CD14-positive monocyte (primary cell): ENCODE measurements at regions not wholly inside any gene's neighbourhood (a gene's known extent, or its start where the extent isn't known, plus 50 kb on each side); places are given as distances from the start of the nearest gene placed in this dataset.

Experiments used
- DNase-seq, 3 donors: peaks; one replicate each; pipeline ENCODE4 v3.0.0-alpha.2; 2011 to 2022
- H2AFZ ChIP-seq: 2 replicates; pipeline ENCODE4 v1.6.0; 2012; ENCODE audit warnings: mild to moderate bottlenecking, low read depth, low read length, inconsistent platforms; ENCODE audit not compliant: insufficient read depth, poor library complexity, severe bottlenecking
- H3K27ac ChIP-seq, 2 donors: 1 replicate in 1 of 2; 2 replicates in 1 of 2; pipeline ENCODE4 v1.5.1; 2012 to 2013; ENCODE audit warnings: low read length in 2 of 2, control low read depth in 1 of 2, inconsistent platforms in 1 of 2, low read depth in 1 of 2, mild to moderate bottlenecking in 1 of 2
- H3K27me3 ChIP-seq, 2 donors: one replicate each; pipeline versions ENCODE4 v1.6.0 to v1.6.1; 2011 to 2013; ENCODE audit warnings: low read length in 2 of 2; ENCODE audit not compliant: control insufficient read depth in 2 of 2, insufficient read depth in 2 of 2
- H3K36me3 ChIP-seq, 2 donors: replicated peaks in 1 of 2; 1 replicate in 1 of 2; 2 replicates in 1 of 2; pipeline versions ENCODE4 v1.5.1 to v1.6.1; 2012 to 2013; ENCODE audit warnings: low read length in 2 of 2, control low read depth in 1 of 2, inconsistent platforms in 1 of 2, mild to moderate bottlenecking in 1 of 2; ENCODE audit not compliant: insufficient read depth in 2 of 2, control insufficient read depth in 1 of 2
- H3K4me1 ChIP-seq, 2 donors: 1 replicate in 1 of 2; 2 replicates in 1 of 2; pipeline versions ENCODE4 v1.5.1 to v1.6.1; 2012 to 2013; ENCODE audit warnings: low read length in 2 of 2, control low read depth in 1 of 2, inconsistent platforms in 1 of 2, mild to moderate bottlenecking in 1 of 2, moderate library complexity in 1 of 2; ENCODE audit not compliant: insufficient read depth in 2 of 2, control insufficient read depth in 1 of 2
- H3K4me2 ChIP-seq: replicated peaks from 2 replicates; pipeline ENCODE3; 2012; ENCODE audit warnings: low read length, moderate library complexity, mild to moderate bottlenecking; ENCODE audit not compliant: poor library complexity, severe bottlenecking; ENCODE audit errors: extremely low read depth
- H3K4me3 ChIP-seq, 3 experiments: fragments of 200-600 bp in 1 of 3; sonication (generic) in 1 of 3; replicated peaks in 1 of 3; 1 replicate in 2 of 3; 2 replicates in 1 of 3; pipeline ENCODE4 v1.5.1; 2011 to 2013; ENCODE audit warnings: low read length in 3 of 3, mild to moderate bottlenecking in 3 of 3, control low read depth in 2 of 3, low read depth in 2 of 3, inconsistent platforms in 1 of 3, moderate library complexity in 1 of 3
- H3K79me2 ChIP-seq: 2 replicates; pipeline ENCODE4 v1.6.0; 2012; ENCODE audit warnings: mild to moderate bottlenecking, control low read depth, inconsistent platforms, low read length, moderate library complexity; ENCODE audit not compliant: insufficient read depth
- H3K9ac ChIP-seq: 2 replicates; pipeline ENCODE4 v1.6.0; 2017; ENCODE audit warnings: low read length, mild to moderate bottlenecking; ENCODE audit not compliant: insufficient read depth, poor library complexity, severe bottlenecking
- H3K9me3 ChIP-seq, 2 donors: replicated peaks in 1 of 2; 1 replicate in 1 of 2; 2 replicates in 1 of 2; pipeline versions ENCODE4 v1.5.1 to v1.6.1; 2012 to 2013; ENCODE audit warnings: low read length in 2 of 2, control low read depth in 1 of 2; ENCODE audit not compliant: control insufficient read depth in 1 of 2, insufficient read depth in 1 of 2
- H4K20me1 ChIP-seq: 2 replicates; pipeline ENCODE4 v1.6.0; 2012; ENCODE audit warnings: mild to moderate bottlenecking, low read length, control low read depth, moderate library complexity; ENCODE audit not compliant: insufficient read depth
- H3K27ac Mint-ChIP-seq, 7 donors: one replicate each; pipeline ENCODE4 v1.8.0; 2020; ENCODE audit warnings: mild to moderate bottlenecking in 7 of 7, mixed read lengths in 7 of 7, moderate library complexity in 6 of 7, inconsistent platforms in 2 of 7
- H3K27me3 Mint-ChIP-seq, 3 donors: one replicate each; pipeline ENCODE4 v1.8.0; 2021 to 2022; ENCODE audit warnings: low read depth in 3 of 3, mild to moderate bottlenecking in 3 of 3, mixed read lengths in 3 of 3, moderate library complexity in 3 of 3, inconsistent platforms in 1 of 3
- H3K36me3 Mint-ChIP-seq, 2 donors: one replicate each; pipeline ENCODE4 v1.8.0; 2020; ENCODE audit warnings: mixed read lengths in 2 of 2, inconsistent platforms in 1 of 2, mild to moderate bottlenecking in 1 of 2
- H3K4me1 Mint-ChIP-seq: one replicate; pipeline ENCODE4 v1.8.0; 2020; ENCODE audit warnings: mild to moderate bottlenecking, mixed read lengths
- H3K4me3 Mint-ChIP-seq, 2 donors: one replicate each; pipeline ENCODE4 v1.8.0; 2020; ENCODE audit warnings: mild to moderate bottlenecking in 2 of 2, mixed read lengths in 2 of 2, moderate library complexity in 1 of 2
- H3K9me3 Mint-ChIP-seq, 7 donors: one replicate each; pipeline ENCODE4 v1.8.0; 2020 to 2022; ENCODE audit warnings: mixed read lengths in 7 of 7, mild to moderate bottlenecking in 6 of 7, moderate library complexity in 6 of 7, inconsistent platforms in 2 of 7
- CTCF ChIP-seq: fragments of 200-600 bp; IDR thresholded peaks from one replicate; pipeline ENCODE4 v1.8.0; 2022; ENCODE audit warnings: antibody characterized with exemption, mild to moderate bottlenecking
- WGBS: methylation state at CpG from one replicate; pipeline ENCODE4 v1.1.5; 2013; ENCODE audit warnings: missing lambda C conversion rate; ENCODE audit not compliant: insufficient coverage; 5-methylcytosine and 5-hydroxymethylcytosine counted together
- intact Hi-C, 2 donors: fragments of 100-400 bp; cut with micrococcal nuclease; formaldehyde crosslinking; loops; one replicate each; pipeline versions ENCODE4 v1.15.0 to v1.15.1; 2023

- 14% methylated on average over 2 of the region's 3 CpGs for WGBS
- H3K36me3 ChIP-seq, result no peaks in the 10 kb centered on the region
- no peak for TF ChIP-seq CTCF
- no peaks in the 10 kb centered on the region for H3K4me1 ChIP-seq
- Mint-ChIP-seq H3K27ac (no peak overlapping the region), H3K27me3 (peaks cover 0 to 2% (median 1%) of the 10 kb centered on the region in 3 donors), H3K4me1 (no peaks in the 10 kb centered on the region), H3K4me3 (no peak overlapping the region), H3K9me3 (peaks cover 0 to 3% (median 0%) of the 10 kb centered on the region in 7 donors), H3K36me3 (no peaks in the 10 kb centered on the region)
- H2AFZ ChIP-seq, result no peak overlapping the region
- H3K27me3 ChIP-seq, result no peaks in the 10 kb centered on the region
- no peak overlapping the region for H3K4me3 ChIP-seq
- H3K9ac ChIP-seq, result no peak overlapping the region
- no peak for DNase-seq
- no peaks in the 10 kb centered on the region for H3K79me2 ChIP-seq
- H3K4me2 ChIP-seq, result no peak overlapping the region
- no peaks in the 10 kb centered on the region for H3K9me3 ChIP-seq
- no peaks in the 10 kb centered on the region for H4K20me1 ChIP-seq
- no peak overlapping the region for H3K27ac ChIP-seq
- intact Hi-C loops, result no loop called here
Observed at GRCh38 chr16:76222087-76222486, 55.1 kb upstream of the CNTNAP4 start.

GRCh38 chr16:76222853-76223252 is 54.3 kb upstream of the CNTNAP4 start:
- Histone ChIP-seq H3K4me3 (no peak overlapping the region), H3K4me1 (no peaks in the 10 kb centered on the region), H3K9me3 (peaks cover 0 to 6% of the 10 kb centered on the region in 2 donors), H3K36me3 (no peaks in the 10 kb centered on the region), H4K20me1 (no peaks in the 10 kb centered on the region), H3K27me3 (no peaks in the 10 kb centered on the region), H3K27ac (no peak overlapping the region), H3K4me2 (no peak overlapping the region), H3K79me2 (no peaks in the 10 kb centered on the region), H3K9ac (no peak overlapping the region), H2AFZ (no peak overlapping the region)
- H3K4me1 Mint-ChIP-seq, result no peaks in the 10 kb centered on the region
- no peak for DNase-seq
- H3K4me3 Mint-ChIP-seq, result no peak overlapping the region
- peaks cover 0 to 6% (median 2%) of the 10 kb centered on the region in 7 donors for H3K9me3 Mint-ChIP-seq
- intact Hi-C loops, result no loop called here
- WGBS, result 50% methylated on average over 1 of the region's 2 CpGs
- peaks cover 0 to 2% (median 1%) of the 10 kb centered on the region in 3 donors for H3K27me3 Mint-ChIP-seq
- no peak for TF ChIP-seq CTCF
- H3K36me3 Mint-ChIP-seq, result no peaks in the 10 kb centered on the region
- no peak overlapping the region for H3K27ac Mint-ChIP-seq
